Suppressor macrophage (primary cell): ENCODE measurements at regions not wholly inside any gene's neighbourhood (a gene's known extent, or its start where the extent isn't known, plus 50 kb on each side); places are given as distances from the start of the nearest gene placed in this dataset.
"Not testable (repeated sequence)": the region's sequence is repeated elsewhere in the genome, so short reads cannot be mapped to it uniquely, and the experiment has no call there.

Experiments
- DNase-seq, 4 experiments: peaks; one replicate each; pipeline ENCODE4 v3.0.0-alpha.2; 2020 to 2022

- DNase-seq = no peak
Measured at GRCh38 chr7:66503551-66504031, 125.1 kb upstream of the KCTD7 start.

- DNase-seq = no peak
Measured at GRCh38 chr7:66504131-66504530, 124.5 kb upstream of the KCTD7 start.

GRCh38 chr7:66505009-66505408 lies 123.7 kb upstream of the KCTD7 start:
- DNase-seq = no peak

GRCh38 chr7:66505531-66506451 lies 122.9 kb upstream of the KCTD7 start:
- peak in 3 of 4 experiments; percentile 13 to 31 (median 23) for DNase-seq

- peak in 3 of 4 experiments; percentile 41 to 45 (median 44) for DNase-seq
Measured at GRCh38 chr7:66506703-66507102, 122.0 kb upstream of the KCTD7 start.

GRCh38 chr7:66507764-66508296 lies 120.9 kb upstream of the KCTD7 start:
- peak in 1 of 4 experiments; percentile 34 for DNase-seq

GRCh38 chr7:66508431-66508830 lies 120.2 kb upstream of the KCTD7 start:
- DNase-seq = no peak

- no peak for DNase-seq
Measured at GRCh38 chr7:66514050-66514449, 114.6 kb upstream of the KCTD7 start.

GRCh38 chr7:66517212-66517909 lies 111.3 kb upstream of the KCTD7 start:
- no peak for DNase-seq

- no peak for DNase-seq
Measured at GRCh38 chr7:66518151-66518691, 110.5 kb upstream of the KCTD7 start.

- DNase-seq = no peak
Measured at GRCh38 chr7:66521675-66522074, 107.0 kb upstream of the KCTD7 start.

- peak in 3 of 4 experiments; percentile 21 to 43 (median 39) for DNase-seq
Measured at GRCh38 chr7:66522518-66522917, 106.2 kb upstream of the KCTD7 start.

- DNase-seq = no peak
Measured at GRCh38 chr7:66523409-66523808, 105.3 kb upstream of the KCTD7 start.

GRCh38 chr7:66524738-66525137 lies 103.9 kb upstream of the KCTD7 start:
- no peak for DNase-seq

GRCh38 chr7:66526782-66527181 lies 101.9 kb upstream of the KCTD7 start:
- DNase-seq = not testable (repeated sequence)

GRCh38 chr7:66528652-66529051 lies 100.0 kb upstream of the KCTD7 start:
- no peak for DNase-seq

GRCh38 chr7:66529883-66530610 lies 98.6 kb upstream of the KCTD7 start:
- peak in 1 of 4 experiments; percentile 10 for DNase-seq

GRCh38 chr7:66535414-66536329 lies 93.0 kb upstream of the KCTD7 start:
- no peak for DNase-seq

GRCh38 chr7:66537380-66537779 lies 91.3 kb upstream of the KCTD7 start:
- DNase-seq = no peak

GRCh38 chr7:66537876-66538275 lies 90.8 kb upstream of the KCTD7 start:
- no peak for DNase-seq

GRCh38 chr7:66539264-66539623 lies 89.4 kb upstream of the KCTD7 start:
- DNase-seq = no peak
